GM19452 (cell line): ENCODE measurements at regions not wholly inside any gene's neighbourhood (a gene's known extent, or its start where the extent isn't known, plus 50 kb on each side); places are given as distances from the start of the nearest gene placed in this dataset.
A peak's percentile ranks its signal among the peaks of the same experiment; 100 is the strongest.
"Not testable (repeated sequence)": the region's sequence is repeated elsewhere in the genome, so short reads cannot be mapped to it uniquely, and the experiment has no call there.

Experiments used
- ATAC-seq: cut with Tn5 transposase; IDR thresholded peaks from one replicate; pipeline ENCODE4 v1.9.1; 2021; ENCODE audit not compliant: unreplicated experiment

DNA sequence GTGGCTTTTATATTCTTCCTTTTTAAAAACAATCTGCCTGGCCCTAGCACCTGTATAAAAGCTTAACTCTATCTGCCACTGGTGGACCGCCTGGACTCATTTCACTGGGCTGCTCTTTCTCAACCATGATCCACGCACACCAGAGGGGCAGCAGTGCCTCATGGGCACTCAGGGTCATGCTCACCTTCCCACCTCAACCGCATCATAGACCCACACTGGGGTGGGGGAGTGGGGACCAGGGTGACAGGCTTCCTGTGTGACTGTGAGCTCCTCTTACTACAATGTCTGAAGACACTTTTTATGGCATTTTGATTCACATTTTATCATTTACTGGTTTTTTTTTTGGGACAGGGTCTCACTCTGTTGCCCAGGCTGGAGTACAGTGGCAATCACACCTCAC lies 4038.8 kb upstream of the TPTE start:
- ATAC-seq: not testable (repeated sequence)

DNA sequence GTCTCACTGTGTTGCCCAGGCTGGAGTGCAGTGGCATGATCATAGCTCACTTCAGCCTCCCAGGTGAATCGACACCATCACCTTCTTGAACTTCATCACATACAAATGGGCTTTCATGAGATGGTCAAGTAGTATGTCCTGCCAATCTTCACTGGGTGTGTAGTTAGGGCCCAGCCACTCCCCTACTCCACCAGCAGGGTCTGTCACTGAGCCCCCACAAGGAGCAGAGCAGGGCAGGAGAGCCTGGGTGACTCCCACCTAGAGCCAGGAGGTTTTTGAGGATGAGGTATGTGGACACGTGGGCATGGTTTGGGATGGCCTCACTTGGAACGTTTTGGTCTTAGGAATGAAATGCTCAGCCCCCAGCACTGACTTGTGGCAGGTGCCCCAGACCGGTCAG lies 4037.7 kb upstream of the TPTE start:
- not testable (repeated sequence) for ATAC-seq

DNA sequence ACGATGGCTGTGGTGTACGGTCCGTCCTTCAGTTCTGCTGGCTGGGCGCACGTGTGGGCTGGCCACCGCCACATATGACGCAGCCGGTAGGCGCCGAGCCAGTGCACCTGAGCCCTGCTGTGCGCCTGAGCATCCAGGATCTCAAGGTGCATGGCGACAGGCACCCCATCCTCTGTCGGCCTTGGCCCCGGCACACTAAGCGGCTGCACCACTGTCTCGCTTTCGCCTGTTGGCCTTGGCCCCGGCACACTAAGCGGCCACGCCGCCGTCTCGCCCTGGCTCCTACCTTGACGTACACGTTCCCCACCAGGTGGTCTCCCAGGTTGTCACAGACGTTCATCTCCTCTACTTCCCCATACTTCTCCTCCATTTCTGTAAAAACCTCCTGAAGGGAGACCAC lies 4034.6 kb upstream of the TPTE start:
- ATAC-seq: not testable (repeated sequence)

GRCh38 chr21:6492691-6493090 lies 4028.7 kb upstream of the TPTE start:
- not testable (repeated sequence) for ATAC-seq

DNA sequence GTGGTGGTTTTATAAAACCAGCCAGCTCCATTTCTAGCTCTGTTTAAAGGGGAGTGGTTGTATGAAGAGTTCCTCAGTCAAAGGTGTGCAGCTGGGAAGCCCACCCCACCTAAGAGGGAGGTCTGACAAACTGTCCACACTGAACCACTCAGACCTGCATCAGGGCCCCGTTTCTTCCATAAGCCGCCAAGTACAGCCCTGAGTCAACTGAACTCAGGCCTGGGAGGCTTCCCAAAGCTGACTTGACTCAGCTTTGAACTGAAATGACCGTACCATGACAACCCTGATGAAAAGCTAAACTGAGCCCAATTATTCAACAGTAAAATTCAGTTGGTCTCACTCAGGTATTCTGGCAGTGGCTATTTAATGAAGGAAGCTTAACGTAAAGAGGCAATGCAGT lies 4027.4 kb upstream of the TPTE start:
- ATAC-seq: not testable (repeated sequence)

DNA sequence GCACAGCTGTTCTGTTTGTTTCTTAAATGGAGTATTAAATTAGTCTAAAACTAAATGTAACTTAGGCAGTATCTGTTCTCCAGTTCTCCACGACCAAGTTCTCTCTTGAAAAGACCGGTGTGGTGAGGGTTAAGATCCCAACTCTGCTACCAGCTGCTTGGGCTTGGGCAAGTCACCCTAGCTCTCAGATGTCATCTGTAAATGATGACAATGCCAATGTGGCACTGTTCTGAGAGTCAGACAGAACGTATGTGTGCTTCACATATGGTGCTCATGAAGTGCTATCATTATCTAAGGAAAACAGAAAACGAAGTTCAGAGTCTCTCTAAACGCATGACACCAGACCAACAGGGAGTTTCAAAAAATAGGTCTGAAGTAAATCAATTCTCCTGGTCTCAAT lies 4025.0 kb upstream of the TPTE start:
- not testable (repeated sequence) for ATAC-seq

DNA sequence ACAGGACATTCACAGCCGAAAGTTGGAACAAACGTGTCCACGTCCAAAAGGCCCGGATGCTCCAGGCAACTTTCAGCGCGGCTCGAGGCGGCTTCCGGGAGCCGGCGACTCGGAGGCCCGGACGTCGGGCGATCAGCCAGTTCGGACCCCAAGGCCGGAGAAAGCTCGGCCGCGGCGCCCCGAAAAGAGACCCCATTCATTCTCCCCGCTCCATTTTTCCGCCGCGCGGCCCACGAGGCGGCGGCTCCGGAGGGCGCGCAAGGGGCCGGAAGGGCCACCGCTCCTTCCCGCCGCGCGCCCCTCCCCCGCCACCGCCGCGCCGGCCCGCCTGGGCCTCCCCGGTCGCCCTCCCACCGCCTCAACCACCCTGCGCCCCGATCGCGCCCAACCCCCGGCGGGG lies 4022.7 kb upstream of the TPTE start:
- peak; percentile 14 for ATAC-seq

DNA sequence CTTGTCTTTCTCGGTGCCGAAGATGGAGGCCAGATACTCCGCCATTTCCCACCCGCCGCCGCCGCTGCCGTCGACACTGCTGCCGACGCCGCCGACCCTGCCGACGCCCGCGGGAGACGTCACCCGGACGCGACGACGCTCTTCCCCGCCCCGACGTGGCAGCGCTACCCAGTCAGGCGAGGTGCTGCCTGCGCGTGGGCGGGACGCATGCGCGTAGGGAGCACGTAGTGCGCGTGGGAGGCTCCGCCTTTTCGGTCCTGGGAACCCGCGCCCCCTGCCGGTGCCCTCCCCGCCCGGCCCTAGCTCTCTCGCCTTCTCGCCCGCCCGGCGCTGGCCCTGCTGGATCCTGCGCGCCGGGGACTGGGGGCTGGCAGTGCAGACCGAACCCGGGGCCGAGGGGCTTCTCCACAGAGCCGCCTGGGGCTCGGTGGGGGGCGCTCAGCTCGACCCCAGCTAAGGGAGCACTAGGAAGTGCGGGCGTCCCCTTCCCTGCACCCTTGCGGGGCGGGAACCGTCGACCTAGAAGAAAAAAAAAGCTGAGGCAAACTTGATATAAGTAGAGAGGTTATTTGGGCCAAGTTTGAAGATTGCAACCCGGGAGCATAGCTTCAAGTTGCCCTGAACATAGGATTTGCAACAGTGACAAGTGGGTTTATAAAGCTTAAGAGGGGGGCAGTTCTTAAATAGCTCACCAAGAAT lies 4022.1 kb upstream of the TPTE start:
- peak; percentile 58 for ATAC-seq

- not testable (repeated sequence) for ATAC-seq
These were observed 4021.5 kb upstream of the TPTE start for GRCh38 chr21:6499866-6500265.

- ATAC-seq: not testable (repeated sequence)
These were observed 4020.7 kb upstream of the TPTE start for GRCh38 chr21:6500681-6501080.

GRCh38 chr21:6506167-6506894 lies 4015.1 kb upstream of the TPTE start:
- ATAC-seq: not testable (repeated sequence)

DNA sequence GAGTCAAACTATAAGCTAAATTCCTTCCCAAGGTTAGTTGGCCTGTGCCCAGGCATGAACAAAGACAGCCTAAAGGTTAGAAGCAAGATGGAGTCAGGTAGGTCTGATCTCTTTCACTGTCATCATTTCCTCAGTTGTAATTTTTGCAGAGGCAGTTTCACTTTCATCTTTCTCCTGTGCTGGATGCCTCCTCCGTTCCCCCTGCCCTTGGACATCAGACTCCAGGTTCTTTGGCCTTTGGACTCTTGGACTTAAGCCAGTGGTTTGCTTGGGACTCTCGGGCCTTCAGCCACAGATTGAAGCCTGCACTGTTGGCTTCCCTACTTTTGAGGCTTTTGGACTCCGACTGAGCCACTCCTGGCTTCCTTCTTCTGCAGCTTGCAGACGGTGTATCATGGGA lies 4013.8 kb upstream of the TPTE start:
- ATAC-seq: not testable (repeated sequence)

DNA sequence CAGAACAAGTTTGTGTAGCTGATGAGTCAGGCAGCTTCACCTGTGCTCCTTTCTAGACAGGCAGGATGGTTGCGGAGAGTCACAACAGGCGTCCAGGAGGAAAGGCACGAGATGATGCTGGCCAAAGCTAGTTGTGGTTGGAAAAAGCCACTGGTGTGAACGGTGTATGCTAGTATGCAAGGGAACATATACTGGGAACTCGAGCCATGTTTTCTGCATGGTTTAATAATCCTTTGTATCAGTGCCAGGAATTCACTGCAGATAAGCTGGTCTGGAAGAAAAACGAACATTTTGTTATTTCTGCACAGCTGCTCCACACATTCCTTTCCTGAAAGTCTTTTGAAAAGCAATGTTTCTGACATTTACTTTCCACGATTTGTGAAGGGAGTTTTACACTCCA lies 3999.6 kb upstream of the TPTE start:
- not testable (repeated sequence) for ATAC-seq

DNA sequence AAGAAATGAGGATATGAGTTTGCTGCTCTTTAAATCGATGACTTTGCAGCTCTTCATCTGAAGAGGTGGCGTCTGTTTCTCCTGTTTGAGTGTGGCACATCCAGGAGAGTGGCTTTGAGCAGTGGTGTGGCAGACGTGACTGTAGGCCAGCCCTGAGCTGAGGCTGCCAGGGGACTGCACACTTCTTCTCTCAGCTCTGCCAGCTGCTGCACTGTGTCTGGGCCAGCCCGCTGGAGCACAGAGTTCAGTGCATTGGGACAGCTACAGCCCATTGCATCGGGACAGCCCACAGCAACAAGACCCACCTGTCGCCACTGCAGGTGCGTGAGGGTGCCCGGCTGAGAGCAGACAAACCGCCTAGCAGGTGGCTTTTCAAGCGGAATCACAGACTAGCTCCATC lies 3995.2 kb upstream of the TPTE start:
- not testable (repeated sequence) for ATAC-seq

DNA sequence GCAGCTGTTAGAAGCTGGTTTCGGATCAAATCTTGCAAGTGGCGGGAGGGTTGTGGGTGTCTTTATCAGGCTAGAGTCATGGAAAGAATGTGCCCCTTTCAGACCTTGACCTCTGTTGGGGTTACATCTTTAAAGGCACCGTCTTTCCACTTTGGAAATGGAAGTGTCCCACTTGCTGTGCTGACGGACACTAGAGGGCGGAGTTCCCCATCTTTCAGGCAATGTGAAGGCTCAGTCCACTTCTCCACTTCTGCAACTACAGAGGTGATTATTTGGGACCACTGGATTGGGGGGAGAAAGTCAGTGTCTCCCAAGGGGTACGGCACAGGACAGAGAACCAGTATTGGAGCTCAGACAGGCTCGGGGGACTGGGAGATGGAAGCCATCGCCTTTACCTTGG lies 3990.7 kb upstream of the TPTE start:
- ATAC-seq: not testable (repeated sequence)

DNA sequence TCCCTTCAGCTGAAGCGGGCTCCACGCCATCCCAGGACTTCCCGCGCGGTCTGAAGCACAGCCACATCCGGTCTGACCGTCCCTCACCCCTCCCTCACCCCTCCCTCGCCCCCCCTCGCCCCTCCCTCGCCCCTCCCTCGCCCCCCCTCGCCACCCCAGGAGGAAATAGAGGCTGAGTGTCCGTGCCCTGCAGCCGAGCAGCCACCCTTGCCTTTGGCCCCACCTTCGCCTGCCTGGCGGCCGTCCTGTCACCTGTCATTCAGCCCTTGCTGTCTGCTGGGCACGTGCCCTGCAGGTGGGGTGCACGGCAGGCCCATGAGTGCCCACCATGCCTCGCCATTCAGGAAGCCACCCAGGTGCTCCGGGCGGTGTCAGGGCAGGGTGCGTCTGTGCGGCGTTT lies 3988.1 kb upstream of the TPTE start:
- not testable (repeated sequence) for ATAC-seq

DNA sequence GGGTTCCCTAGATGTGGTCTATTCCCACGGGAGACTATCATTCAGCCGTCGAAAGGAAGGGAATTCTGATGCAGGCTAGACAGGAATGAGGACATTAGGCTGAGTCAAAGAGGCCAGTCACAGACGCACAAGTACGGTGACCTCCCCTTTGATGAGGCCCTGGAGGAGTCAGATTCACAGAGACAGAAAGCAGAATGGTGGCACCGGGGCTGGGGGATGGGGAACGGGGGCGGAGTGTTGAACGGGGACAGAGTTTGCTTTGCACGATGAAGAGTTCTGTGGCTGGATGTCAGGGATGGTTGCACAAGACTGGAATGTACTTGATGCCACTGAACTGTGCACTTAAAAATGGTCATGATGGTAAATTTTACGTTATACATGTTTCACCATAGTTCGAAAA lies 3983.1 kb upstream of the TPTE start:
- ATAC-seq: not testable (repeated sequence)

GRCh38 chr21:6539688-6540087 lies 3981.7 kb upstream of the TPTE start:
- ATAC-seq: not testable (repeated sequence)

GRCh38 chr21:6541036-6541435 lies 3980.3 kb upstream of the TPTE start:
- ATAC-seq: not testable (repeated sequence)

DNA sequence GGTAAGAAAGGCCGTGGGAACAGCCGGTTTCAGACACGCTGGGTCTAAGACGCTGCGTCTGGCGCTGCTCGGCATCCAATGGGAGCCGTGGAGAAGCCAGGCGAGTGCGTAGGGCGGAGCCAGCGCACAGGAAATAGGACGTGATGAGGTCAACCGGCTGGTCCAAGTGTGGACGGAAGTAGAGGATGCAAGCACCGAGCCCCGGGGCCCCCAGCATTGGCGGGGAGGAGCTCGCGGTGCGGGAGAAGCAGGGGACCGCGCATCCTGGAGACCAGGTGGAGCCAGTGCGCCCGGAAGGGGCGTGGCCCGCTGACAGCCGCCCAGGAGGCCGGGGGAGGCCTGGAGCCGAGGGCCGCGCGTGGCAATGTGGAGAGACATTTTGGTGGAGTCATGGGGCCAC lies 3976.1 kb upstream of the TPTE start:
- not testable (repeated sequence) for ATAC-seq

- ATAC-seq: not testable (repeated sequence)
These were observed 3970.3 kb upstream of the TPTE start for GRCh38 chr21:6551045-6551444.
